Sigmoid colon (tissue), 6 donors: ENCODE measurements at regions not wholly inside any gene's neighbourhood (a gene's known extent, or its start where the extent isn't known, plus 50 kb on each side); places are given as distances from the start of the nearest gene placed in this dataset.

ENCODE experiments used
- DNase-seq: peaks from one replicate; pipeline ENCODE4 v3.0.0-alpha.2; 2019
- H3K27ac ChIP-seq, 4 donors: fragments of 200-600 bp; sonication (generic); one replicate each; pipeline ENCODE4 v1.5.1; 2016 to 2019; ENCODE audit warnings: mild to moderate bottlenecking in 1 of 4
- H3K27me3 ChIP-seq, 3 donors: fragments of 200-600 bp; sonication (generic); one replicate each; pipeline ENCODE4 v1.5.1; 2019; ENCODE audit warnings: mild to moderate bottlenecking in 1 of 3
- H3K36me3 ChIP-seq, 4 donors: fragments of 200-600 bp; sonication (generic); one replicate each; pipeline ENCODE4 v1.5.1; 2016 to 2019
- H3K4me1 ChIP-seq, 4 donors: fragments of 200-600 bp; sonication (generic); one replicate each; pipeline ENCODE4 v1.5.1; 2017 to 2019
- H3K4me3 ChIP-seq, 4 donors: fragments of 200-600 bp; sonication (generic); one replicate each; pipeline ENCODE4 v1.5.1; 2017 to 2019; ENCODE audit warnings: mild to moderate bottlenecking in 2 of 4, moderate library complexity in 1 of 4
- H3K9me3 ChIP-seq, 4 donors: fragments of 200-600 bp in 3 of 4; sonication (generic) in 3 of 4; one replicate each; pipeline versions ENCODE4 v1.5.1 to v1.6.1; 2013 to 2019
- CTCF ChIP-seq, 4 experiments: fragments of 450-650 bp in 3 of 4; fragments of 200-600 bp in 1 of 4; IDR thresholded peaks; one replicate each; pipeline ENCODE4 v1.5.1; 2016 to 2019; ENCODE audit warnings: antibody characterized with exemption in 4 of 4, mild to moderate bottlenecking in 3 of 4, moderate library complexity in 2 of 4
- EP300 ChIP-seq, 4 donors: sonication (generic); formaldehyde crosslinking; IDR thresholded peaks; one replicate each; pipeline ENCODE4 v1.6.1; 2017; ENCODE audit warnings: antibody characterized with exemption in 4 of 4
- POLR2A ChIP-seq, 2 donors: fragments of 450-650 bp; IDR thresholded peaks; one replicate each; pipeline ENCODE4 v1.6.1; 2016; ENCODE audit warnings: antibody characterized with exemption in 2 of 2, mild to moderate bottlenecking in 2 of 2, moderate library complexity in 2 of 2
- POLR2AphosphoS5 ChIP-seq, 4 donors: sonication (generic); formaldehyde crosslinking; IDR thresholded peaks; one replicate each; pipeline ENCODE4 v1.6.1; 2017; ENCODE audit warnings: antibody characterized with exemption in 4 of 4
- WGBS, 2 donors: extraction: QIAGEN DNeasy Blood & Tissue Kit; methylation state at CpG; one replicate each; pipeline ENCODE4 v1.1.7; 2013; 5-methylcytosine and 5-hydroxymethylcytosine counted together
- intact Hi-C: fragments of 100-400 bp; cut with DNase I; formaldehyde crosslinking; loops from one replicate; pipeline ENCODE4 v1.15.1; 2023
- donor health status: healthy with polysubstance abuse.
- donor health status: healthy.

GRCh38 chr17:79415365-79415764 lies 195.5 kb downstream of the RBFOX3 start:
- Histone ChIP-seq H3K27ac (no peak overlapping the region), H3K4me1 (peaks cover 0 to 42% (median 31%) of the 10 kb centered on the region in 4 donors), H3K36me3 (peaks cover 0 to 5% (median 0%) of the 10 kb centered on the region in 4 donors), H3K4me3 (no peak overlapping the region), H3K27me3 (peaks cover 0 to 7% (median 0%) of the 10 kb centered on the region in 3 donors), H3K9me3 (no peaks in the 10 kb centered on the region)
- TF ChIP-seq POLR2A (IDR thresholded peaks at IDR 0.05) (no peak), EP300 (IDR thresholded peaks at IDR 0.05) (no peak), CTCF (IDR thresholded peaks at IDR 0.05) (no peak)
- intact Hi-C loops, result no loop called here
- no peak for DNase-seq
- WGBS, 2 donors, result 31 to 42% methylated on average over 13 of the region's 13 CpGs

- Histone ChIP-seq H3K4me3 (no peak overlapping the region), H3K27me3 (peaks cover 0 to 7% (median 0%) of the 10 kb centered on the region in 3 donors), H3K9me3 (no peaks in the 10 kb centered on the region), H3K36me3 (peaks cover 0 to 9% (median 0%) of the 10 kb centered on the region in 4 donors), H3K27ac (no peak overlapping the region), H3K4me1 (peaks cover 0 to 38% (median 28%) of the 10 kb centered on the region in 4 donors)
- no peak for DNase-seq
- 54 to 58% methylated on average over 16 of the region's 16 CpGs for WGBS, 2 donors
- TF ChIP-seq POLR2AphosphoS5 (IDR thresholded peaks at IDR 0.05) (no peak), CTCF (IDR thresholded peaks at IDR 0.05) (no peak), EP300 (IDR thresholded peaks at IDR 0.05) (no peak), POLR2A (IDR thresholded peaks at IDR 0.05) (no peak)
- intact Hi-C loops, result no loop called here
These were observed 196.0 kb downstream of the RBFOX3 start for GRCh38 chr17:79414793-79415211.

GRCh38 chr17:79414063-79414792 lies 196.6 kb downstream of the RBFOX3 start:
- peak overlapping the region in 2 of 4 donors; percentile 40 to 56 for H3K27ac ChIP-seq
- no peak for DNase-seq
- H3K36me3 ChIP-seq, result peaks cover 0 to 9% (median 0%) of the 10 kb centered on the region in 4 donors
- intact Hi-C loops, result no loop called here
- H3K9me3 ChIP-seq, result no peaks in the 10 kb centered on the region
- peaks cover 0 to 7% (median 0%) of the 10 kb centered on the region in 3 donors for H3K27me3 ChIP-seq
- 68 to 70% methylated on average over 21 of the region's 21 CpGs for WGBS, 2 donors
- no peak for TF ChIP-seq CTCF (IDR thresholded peaks at IDR 0.05)
- TF ChIP-seq EP300 (IDR thresholded peaks at IDR 0.05), result no peak
- no peak for TF ChIP-seq POLR2AphosphoS5 (IDR thresholded peaks at IDR 0.05)
- TF ChIP-seq POLR2A (IDR thresholded peaks at IDR 0.05), result no peak
- peaks cover 0 to 38% (median 28%) of the 10 kb centered on the region in 4 donors for H3K4me1 ChIP-seq
- no peak overlapping the region for H3K4me3 ChIP-seq

GRCh38 chr17:79413611-79414010 lies 197.2 kb downstream of the RBFOX3 start:
- TF ChIP-seq POLR2A (IDR thresholded peaks at IDR 0.05), result no peak
- TF ChIP-seq CTCF (IDR thresholded peaks at IDR 0.05), result no peak
- TF ChIP-seq EP300 (IDR thresholded peaks at IDR 0.05), result no peak
- no peak for TF ChIP-seq POLR2AphosphoS5 (IDR thresholded peaks at IDR 0.05)
- WGBS, 2 donors, result 43 to 74% methylated on average over 11 of the region's 11 CpGs
- H3K27me3 ChIP-seq, result peaks cover 0 to 7% (median 0%) of the 10 kb centered on the region in 3 donors
- no peak overlapping the region for H3K4me3 ChIP-seq
- no peak for DNase-seq
- H3K27ac ChIP-seq, result peak overlapping the region in 2 of 4 donors; percentile 40 to 56
- peaks cover 0 to 9% (median 0%) of the 10 kb centered on the region in 4 donors for H3K36me3 ChIP-seq
- H3K4me1 ChIP-seq, result peaks cover 0 to 38% (median 28%) of the 10 kb centered on the region in 4 donors
- no peaks in the 10 kb centered on the region for H3K9me3 ChIP-seq
- intact Hi-C loops, result no loop called here
